ENCODE measurements at regions not wholly inside any gene's neighbourhood (a gene's known extent, or its start where the extent isn't known, plus 50 kb on each side); places are given as distances from the start of the nearest gene placed in this dataset.

DNA sequence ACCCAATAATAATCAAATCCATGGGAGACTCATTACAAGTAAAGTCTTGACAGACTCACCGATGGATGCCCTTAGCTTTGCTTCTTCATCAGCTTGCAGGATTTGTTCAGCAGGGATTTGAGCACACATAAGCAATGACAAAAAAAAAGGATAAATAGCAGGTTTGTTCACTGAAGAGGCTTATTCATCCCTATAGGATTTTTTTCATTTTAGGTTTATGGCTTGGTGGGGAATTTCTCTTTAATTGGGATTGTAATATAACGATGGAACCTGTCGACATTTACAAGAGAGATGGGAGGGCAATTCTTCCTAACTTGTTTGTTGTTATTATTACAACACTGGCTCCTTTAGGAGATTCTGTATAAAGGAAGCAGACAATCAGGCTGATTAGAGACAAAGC lies 649.1 kb upstream of the PLXNA2 start:
- no peak for DNase-seq

DNA sequence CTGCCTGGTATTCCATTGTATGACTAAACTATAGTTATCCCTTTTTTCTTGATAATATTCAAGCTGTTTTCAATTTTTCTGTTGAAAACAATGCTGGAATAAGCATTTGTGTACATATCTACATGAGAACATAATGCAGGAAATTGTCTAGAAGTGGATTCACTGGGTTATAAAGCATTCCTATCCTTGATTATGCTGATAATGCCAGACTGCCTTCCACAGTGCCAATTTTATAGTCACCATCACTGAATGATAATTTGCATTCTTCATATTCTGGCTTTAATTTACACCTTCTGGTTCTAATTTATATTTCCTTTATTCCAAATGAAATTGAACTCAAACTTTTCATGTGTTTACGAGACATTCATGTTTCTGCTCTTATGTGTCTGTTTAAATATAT lies 651.0 kb upstream of the PLXNA2 start:
- DNase-seq: no peak

DNA sequence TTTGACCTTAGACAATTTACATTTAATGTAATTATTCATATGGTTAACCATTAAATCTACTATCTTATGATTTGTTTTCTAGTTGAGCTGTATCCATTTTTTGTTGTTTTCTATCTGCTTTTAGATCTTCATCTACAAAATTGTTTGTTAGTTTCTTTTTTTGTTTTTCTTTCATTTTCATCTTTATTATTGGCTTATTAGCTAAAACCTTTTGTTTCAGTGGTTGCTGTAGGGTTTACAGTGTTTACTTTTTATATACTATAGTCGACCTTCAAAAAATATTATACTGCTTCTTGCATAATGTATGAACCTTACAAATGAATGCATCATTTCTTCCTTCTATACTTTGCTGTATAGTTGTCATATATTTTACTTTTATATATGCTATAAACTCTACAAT lies 651.6 kb upstream of the PLXNA2 start:
- no peak for DNase-seq

DNA sequence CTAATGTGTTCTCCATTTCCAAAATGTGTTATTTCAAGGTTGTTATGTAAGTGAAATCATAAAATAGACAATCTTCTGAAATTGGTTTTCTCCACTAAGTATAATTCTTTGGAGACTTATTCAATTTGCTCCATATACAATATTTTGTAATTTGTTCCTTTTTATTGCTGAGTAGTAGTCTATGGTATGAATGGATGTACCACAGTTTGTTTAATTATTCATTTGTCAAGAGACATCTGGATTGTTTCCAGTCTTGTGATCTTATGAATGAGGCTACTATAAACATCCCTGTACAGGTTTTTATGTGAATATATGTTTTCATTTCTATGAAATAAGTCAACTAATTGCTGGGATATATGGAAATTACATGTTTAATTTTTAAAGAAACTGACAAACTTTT lies 652.6 kb upstream of the PLXNA2 start:
- no peak for DNase-seq

DNA sequence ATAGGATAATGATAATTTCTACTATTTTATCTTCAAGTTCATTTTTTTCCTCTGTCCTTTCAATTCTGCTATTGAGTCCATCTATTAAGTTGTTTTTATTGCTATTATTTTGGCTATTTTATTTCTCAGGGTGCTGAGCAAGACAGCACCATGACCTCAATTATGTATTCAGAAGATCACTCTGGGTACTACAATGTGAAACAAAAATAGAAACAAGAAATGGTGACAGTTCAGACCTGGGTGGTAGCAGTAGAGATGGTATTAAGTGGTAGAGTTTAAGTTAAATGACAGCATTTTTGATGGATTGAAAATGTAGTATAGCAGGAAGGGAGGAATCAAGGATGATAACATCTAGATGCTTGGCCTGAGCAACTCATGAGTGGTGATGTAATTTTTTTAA lies 655.3 kb upstream of the PLXNA2 start:
- no peak for DNase-seq

DNA sequence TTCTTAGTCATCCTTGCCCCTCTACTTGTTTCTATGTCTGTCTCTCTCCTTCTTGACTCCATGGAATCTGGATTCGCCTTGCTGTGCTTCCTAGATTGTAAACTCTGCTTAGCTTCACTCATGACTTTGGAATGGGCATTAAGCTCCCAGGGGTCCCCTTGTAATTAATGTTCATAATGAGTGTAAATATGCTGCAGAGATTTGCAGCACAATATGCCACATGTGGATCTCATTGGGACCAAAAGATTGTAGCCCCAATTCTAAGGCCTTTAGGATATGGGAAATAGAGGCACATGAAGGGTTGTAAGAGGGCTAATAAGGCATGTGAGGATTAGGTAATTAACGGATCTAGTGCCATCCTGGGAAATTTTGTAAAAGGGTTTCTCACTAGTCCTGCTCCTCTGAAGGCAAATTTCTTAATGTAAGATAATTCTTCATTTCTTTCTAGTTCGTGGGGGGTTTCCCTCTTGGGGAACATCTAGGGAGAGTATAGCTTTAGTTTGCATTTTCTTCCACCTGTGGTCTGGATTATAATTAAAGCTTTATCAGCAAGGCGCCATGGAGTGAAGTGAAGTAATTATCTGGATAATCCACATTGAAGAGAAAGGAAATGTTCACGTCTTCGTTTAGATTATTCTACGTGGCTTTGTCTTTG lies 659.2 kb upstream of the PLXNA2 start:
- DNase-seq: no peak

DNA sequence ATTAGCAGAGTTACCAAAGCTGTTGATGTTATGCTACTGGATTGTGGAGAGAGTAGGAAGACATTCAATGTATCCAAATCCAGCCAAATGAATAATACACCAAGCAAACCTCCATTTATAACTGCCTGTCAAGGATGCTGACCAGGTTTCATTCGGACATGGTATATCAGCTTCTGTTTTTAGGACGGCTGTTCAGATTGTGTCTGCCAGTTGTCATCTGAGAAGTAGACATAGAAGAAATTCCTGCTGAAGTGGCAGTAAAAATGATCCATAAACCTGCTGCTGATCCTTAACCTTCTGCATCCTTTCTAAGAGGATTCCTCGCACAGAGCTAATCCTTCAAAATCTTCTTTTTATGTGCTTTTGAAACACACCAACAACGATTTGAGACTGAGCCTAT lies 663.6 kb upstream of the PLXNA2 start:
- DNase-seq: no peak

DNA sequence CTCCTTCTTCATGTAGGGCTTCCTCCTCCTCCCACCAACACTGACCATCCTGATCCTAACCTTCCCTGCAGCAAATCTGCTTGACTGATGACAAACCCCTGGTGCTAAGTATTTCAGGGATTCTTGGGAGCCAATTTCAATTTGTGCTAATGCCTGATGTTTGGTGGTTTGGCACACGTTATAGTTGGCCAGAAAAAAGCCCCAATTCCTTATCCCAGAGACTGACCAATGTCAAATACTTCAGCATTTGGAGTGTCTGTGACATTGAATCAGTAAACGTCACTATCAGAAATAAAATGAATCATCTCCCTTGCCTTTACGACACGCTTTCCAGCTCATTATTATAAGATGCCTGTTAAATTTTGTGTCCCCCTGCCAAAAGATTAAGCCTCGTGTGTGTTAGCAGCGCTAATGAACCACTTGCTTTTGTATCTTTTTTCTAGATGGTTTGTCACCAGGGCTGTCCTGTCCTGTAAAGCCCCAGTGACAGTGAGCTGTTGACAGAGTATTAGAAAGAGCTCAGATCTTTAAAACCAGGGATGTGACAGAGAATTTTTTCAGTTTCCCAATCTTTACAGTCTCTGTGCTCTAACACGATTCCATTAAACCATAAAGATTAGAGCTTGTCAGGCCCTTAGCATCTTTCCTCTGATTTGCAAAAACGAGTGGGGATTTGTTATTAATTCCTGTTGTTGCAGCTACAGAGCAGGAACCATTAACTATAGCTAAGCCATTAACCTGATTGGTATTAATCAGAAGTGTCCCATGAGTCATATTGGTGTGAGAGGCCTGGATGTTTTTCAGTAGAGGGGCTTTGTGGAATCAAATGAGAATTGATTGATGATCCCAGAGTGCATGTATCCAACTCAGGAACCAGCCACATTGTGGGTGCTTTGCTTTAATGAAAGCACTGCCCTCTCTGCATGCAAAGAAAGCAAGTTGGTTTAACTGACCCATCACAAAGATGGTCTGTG lies 665.1 kb upstream of the PLXNA2 start:
- DNase-seq: no peak

DNA sequence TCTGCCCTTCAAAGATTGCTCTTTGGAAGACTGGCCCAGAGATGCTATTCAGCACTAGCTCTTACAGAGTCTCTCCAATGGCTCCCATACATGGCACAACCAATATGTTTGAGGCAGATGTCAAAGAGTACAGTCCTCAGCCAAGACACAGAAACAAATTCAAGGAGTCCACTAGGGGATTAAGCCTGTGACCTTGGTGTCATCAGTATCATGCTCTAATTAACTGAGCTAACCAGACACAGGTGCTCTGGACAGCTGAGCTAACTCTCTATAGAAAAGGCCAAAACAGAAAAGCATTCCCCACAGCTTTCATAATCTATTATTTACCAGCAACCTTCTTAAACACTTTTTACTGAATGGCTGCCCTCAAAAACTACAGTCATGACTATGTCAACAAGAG lies 666.0 kb upstream of the PLXNA2 start:
- DNase-seq: no peak

DNA sequence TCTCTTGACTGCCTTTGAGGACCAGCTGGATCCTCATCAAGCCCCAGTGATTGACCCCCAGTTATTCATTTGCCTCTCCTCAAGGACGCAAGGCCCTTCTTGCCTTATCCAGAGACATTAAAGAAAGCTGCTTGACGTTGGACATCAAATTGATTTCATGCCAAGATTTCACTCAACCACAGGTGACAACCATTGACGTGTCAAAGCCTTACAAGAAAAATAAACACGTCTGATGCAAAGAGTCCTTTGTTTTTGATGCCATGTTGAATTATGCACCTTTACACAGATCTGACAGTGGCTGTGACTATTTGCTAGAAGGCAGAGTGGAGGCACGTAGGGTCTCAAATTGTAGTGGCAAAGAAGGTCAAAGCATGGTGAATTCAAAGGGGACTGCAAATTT lies 666.2 kb upstream of the CAMK1G start:
- DNase-seq: no peak

DNA sequence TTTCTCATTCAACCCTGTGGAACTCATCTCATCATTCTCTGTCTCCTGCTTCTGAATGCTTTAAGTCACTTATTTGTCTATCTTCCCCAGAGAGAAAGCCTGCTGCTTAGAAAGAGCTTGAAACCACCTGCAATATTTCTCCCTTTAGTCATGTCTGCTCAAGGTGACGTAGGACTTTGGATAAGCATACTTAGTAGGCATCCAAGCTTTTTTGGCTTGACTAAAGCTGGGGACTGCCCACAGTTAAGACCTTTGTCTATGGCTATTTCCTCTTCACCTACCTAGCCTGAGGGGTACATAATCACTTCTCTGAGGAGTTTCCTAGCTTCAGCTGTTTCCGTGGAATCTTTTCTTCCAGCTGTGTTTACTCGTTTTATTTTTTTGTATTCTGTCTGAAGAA lies 665.8 kb upstream of the CAMK1G start:
- no peak for DNase-seq

DNA sequence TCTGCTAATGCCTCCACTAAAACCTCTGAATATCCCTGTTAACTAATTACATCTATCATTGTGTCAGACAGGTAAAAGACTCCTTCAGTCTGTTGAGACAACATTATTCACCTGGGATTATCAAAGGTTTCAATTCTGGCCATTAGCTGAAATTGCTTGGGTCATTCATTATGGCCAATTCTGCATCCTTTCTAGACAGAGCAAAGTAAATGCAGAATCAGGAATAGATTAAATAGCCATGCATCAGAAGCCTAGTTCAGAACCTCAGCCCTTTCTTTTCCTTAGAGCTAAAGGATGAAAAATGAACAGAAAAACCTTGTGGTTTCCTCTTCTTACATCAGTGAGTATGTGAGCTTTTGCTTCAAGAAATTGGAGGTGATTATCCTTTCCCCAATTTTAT lies 665.4 kb upstream of the CAMK1G start:
- no peak for DNase-seq

DNA sequence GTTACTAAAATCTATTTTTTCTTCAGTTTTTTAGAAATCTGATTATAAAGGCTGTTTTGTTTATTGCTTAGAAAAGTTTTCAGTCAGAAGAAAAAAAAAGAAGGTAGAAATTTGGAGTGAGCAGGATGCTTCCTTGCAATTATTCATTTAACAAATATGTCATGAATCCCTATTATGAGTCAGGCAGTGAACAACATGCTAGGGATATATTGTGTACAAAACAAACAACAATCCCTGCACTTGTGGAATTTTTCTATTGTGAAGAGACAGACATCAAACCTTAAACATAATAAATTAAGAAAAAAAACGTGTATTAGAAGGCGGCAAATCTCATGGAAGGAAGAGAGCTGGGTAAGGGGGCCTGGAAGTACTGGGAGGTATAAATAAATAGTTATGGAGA lies 664.1 kb upstream of the CAMK1G start:
- no peak for DNase-seq

DNA sequence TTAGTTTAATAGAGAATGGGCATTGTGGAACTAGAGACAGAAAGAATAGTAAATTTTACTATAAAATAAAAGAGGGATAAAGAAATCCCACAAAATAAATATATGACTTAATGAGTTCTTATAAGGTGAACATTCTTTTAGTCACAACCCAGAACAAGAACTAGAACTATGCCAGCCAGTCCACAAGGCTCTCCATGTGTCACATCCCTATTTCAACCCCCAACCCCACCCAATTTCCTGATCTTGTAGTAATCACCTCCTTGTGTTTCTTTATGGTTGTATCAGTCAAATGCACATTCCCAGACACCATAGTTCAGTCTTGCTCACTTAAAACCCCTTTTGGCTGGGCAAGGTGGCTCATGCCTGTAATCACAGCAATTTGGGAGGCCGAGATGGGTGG lies 662.3 kb upstream of the CAMK1G start:
- no peak for DNase-seq

DNA sequence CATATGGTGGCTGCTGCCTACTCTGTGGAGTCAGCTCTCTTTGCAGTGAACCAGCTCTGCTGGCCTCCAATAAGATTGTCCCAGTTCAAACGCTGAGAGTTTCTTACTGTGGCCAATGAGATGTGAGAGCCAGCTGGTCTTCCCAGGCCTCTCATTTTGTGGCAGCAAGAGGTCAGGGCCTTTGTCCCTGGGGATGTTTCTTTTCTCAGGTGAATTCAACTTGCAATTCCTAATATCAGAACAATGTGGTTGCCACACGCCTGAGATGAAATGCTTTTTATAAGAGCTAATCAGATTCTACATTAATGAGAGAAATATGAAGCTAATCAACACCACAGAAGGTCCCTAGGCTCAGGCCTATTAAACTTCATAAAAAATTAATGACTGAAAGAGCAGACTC lies 660.1 kb upstream of the CAMK1G start:
- no peak for DNase-seq

DNA sequence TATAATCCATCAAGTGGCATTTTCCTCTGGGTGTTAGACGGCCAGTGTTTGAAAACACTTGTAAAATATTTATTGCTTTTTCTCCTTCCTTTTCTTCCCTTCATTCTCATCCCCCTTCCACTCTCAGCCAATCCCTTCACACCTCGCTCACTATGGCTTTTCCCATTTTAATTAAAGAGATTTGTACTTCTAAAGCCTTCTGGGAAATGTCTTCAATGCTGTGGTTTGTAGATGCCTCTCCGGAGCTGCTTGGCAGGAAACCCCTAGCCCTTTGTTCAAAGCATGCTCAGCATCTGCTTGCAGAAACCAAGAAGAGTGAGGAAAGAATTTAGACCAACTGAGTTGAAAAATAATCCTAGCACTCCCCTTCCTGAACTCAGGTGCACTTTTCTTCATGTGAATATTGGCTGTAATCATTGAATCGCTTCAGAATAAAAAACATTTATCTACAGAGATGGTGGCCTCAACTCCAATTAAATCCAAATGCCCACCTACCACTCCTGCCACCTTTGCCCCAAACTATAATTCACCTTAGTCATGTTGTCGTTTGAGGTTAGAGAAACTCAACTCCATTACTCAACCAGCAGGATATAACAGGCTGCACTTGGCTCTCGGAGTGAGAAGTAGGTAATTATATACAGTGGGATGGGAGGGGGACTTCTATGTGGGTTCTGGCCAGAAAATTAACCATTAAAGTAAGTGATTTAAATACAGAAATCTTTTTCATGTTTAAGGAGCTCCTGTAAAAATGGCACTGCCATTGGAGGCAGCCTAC lies 659.4 kb upstream of the CAMK1G start:
- DNase-seq: no peak

DNA sequence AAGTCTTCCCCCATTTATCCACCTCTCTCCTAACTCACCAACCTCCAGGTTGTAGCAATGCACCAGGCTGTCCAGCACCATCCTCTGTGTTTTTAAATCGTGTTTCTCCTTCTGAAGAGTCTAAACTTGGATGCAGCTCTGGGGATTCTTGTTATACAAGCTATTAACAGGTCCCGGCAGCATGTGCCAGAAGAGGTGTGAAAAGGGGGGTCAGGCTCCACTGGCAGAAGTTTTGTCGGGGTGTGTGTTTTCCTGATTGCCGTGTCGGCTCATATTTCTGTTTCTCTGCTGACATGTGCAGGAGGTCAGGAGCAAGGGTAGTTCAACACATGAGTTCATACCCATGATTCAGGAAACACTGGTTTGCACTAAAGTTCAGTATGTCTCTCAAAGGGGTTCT lies 658.6 kb upstream of the CAMK1G start:
- no peak for DNase-seq

DNA sequence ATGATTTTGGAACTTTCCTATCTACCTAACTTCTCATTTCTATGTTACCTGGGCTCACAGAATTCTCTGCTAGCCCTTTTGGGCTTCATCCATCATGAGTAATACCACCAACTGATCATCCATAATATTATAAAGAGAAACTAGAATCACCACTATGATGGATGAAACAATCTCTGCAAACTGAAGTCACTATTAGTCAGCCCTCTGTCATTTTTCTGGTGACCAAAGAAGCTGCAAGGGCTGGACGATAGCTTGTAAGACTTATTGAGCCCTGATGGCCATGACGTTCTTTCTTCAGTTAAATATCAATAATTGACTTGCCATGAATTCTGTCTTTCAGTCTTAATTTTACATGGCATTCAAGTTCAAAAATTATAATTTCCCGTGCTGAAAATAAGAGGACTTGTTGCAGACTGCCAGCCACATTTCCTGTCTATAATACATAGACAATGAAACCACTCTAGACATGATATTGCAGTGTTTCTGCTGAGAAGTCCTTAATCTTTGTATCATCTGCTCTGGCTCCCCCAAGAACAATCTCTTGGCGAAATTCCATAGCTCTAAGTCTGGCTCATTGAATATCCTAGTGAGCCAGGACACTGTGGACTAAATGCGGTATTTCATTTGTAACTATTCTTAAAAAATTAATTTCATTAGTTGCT lies 655.0 kb upstream of the CAMK1G start:
- no peak for DNase-seq

DNA sequence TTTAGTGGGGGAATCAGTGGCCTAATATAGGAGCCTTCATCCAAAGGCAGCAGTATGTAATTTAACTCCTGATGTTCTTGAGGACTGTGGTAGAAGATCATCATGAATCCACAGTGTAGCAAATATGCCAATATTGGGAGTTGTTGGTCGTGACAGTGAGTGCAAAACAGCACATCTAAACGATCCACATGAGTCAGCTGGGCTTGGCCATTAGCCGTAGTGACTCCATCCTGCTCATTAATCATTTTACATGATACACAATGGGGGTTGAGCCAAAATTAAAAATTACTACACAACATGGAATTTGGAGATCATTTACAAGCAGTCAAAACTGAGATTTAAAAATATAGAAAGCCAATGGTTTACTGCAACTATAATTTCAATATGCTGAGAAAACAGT lies 653.9 kb upstream of the CAMK1G start:
- no peak for DNase-seq

DNA sequence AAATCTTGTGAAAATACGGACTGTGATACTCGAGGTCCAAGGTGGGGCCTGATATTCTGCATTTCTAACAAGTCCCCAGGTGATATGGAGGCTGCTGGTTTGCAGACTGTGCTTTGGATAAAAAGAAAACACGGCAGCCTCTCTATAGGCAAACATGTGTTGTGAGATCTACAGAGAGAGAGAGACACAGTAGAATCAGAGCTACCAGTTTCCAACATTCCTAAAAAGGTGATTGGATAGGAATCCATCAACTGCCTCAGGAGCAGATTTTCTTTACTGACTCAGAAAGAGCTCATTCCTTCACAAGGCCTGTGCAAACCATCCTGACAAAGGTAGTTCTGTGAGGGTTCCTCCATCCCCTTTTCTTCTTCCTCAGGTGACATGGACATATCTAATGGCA lies 651.6 kb upstream of the CAMK1G start:
- DNase-seq: no peak

DNA sequence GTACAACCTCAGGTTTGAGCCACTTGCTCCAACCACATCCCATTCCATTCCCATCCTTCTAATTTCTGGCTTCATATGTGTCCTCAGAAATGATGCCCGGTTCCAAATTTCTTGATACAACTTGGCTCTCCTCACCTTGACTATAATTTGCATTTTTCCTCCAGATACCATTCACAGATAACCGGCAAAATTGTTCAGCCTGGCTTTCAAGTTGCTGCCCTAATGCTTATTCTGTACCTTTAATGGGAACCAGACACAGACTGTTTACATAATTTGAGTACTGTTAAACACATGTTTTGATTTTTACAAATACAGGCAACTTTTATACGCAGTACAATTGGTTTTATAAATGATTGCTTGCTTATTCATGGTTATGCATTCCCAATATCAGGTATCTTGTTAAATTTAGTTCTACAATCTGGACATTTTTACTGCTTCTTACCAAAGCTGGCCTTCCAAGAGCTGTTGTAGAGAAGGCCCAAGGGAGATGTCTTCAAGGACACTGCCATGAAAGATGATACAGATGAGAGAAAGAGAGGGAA lies 649.5 kb upstream of the CAMK1G start:
- DNase-seq: no peak

DNA sequence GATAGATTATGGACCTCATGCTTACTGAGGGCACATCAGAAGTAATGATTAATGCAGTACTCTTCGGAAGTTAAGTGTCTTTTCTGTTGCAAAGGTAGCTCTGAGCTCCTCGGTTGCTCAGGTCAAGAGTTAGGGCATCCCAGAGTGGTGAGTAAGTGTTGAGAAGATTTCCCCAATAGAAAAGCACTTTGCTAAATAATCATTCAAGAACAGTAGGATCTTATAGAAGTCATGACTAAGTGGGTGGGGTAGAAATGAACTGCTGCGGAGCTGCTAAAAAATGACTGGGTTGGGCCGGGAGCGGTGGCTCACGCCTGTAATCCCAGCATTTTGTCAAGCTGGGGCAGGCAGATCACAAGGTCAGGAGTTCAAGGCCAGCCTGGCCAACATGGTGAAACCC lies 648.6 kb upstream of the CAMK1G start:
- no peak for DNase-seq

Measured in hypothalamus (tissue), 51 donors.